C1 segment of cervical spinal cord (tissue), 14 donors: ENCODE measurements at regions not wholly inside any gene's neighbourhood (a gene's known extent, or its start where the extent isn't known, plus 50 kb on each side); places are given as distances from the start of the nearest gene placed in this dataset.

ENCODE experiments used
- DNase-seq, 14 donors: peaks; one replicate each; lab custom pipeline; 2025; lab: John Stamatoyannopoulos, UW

- no peak for DNase-seq
Measured at GRCh38 chr2:59744436-59744835, 809.0 kb downstream of the BCL11A start.

DNA sequence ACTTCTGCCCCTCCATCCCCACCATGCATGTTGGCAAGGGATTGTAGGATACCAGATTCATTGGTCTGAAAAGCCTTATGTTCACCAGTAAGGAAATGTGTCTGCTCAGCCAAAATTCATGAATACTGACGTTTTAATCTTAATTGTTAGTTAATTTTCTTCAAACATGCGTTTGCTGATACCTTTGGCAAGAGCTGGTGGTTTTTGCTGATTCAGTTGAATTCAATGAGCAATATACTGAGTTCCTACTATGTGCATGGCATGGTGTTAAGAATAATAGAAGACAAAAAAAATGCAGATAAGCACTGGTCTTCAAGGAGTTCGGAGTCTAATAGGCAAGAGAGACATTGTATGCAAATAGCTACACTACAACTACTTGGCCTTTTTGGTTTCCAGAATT, 811.6 kb downstream of the BCL11A start:
- DNase-seq = no peak

DNA sequence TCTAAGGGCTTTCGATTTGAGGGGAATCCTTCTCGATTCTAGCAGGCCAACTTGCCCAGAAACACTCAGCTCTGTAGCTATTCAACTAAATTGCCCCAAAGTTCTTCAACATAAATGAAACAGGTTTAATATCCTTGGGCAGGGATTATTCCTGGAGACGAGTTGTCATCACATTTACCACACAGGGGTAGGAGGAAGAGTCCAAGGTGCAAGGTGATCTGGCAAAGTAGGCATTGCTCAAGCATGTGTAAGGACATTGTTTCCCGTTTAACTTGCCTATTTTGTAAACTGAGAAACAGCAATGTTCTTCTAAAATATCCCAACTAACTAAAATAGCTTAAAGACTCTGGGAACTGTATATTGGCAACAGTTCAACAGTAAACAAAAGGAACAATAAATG, 814.3 kb downstream of the BCL11A start:
- DNase-seq = no peak

DNA sequence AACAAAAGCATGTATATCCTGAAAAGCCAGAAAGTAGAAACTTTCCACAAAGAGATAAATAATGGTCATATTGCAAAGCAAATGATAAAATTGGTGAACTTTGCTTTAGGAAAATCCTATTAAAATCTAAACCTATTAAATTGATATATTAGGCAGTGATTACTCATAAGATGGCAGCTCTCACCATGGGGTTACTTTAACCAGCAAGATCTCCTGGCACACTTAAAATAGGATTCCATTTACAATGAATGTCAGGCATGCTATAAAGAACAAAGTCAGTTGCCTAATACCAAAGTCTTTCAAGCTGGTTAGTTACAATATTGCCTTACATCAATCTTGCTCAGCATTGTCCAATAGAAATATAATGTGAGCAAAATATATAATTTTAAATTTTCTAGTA, 816.2 kb downstream of the BCL11A start:
- DNase-seq = no peak

GRCh38 chr2:59734743-59735142, 818.7 kb downstream of the BCL11A start:
- DNase-seq = no peak

- DNase-seq = no peak
Measured at GRCh38 chr2:59733970-59734369, 819.5 kb downstream of the BCL11A start.

- DNase-seq = no peak
Measured at GRCh38 chr2:59733567-59733930, 819.9 kb downstream of the BCL11A start.

DNA sequence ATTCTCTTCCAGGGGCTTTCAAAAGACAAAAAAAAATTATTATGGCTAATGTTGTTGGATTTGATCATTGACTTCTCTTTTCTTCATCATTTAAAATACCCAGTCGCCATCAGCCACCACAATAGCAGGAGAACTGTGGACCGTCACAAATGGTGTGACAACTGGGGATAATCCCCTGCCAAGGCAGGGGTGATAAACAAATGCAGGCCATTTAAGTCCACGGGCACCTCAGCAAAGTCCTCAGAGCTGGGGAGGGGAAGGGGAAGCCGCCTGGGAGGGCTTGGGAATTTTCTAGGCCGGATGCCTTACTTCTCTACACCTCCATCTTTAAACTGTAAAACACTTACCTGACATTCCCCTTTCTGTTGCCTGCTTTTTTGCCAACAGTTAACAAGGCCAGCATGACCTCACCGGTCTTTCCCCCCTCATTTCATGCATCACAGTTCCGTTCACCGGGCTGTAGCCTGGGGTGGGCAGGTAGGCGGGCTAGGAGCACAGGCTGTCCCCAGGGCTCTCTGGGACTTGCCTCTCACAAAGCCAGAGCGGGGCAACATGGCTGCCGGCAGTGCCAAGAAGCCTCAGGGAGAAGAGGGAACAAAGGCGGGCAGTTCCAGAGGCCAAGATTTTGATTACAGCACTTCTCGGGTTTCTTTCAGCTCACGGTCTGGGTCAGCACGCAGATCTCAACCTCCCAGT, 820.4 kb downstream of the BCL11A start:
- no peak for DNase-seq

DNA sequence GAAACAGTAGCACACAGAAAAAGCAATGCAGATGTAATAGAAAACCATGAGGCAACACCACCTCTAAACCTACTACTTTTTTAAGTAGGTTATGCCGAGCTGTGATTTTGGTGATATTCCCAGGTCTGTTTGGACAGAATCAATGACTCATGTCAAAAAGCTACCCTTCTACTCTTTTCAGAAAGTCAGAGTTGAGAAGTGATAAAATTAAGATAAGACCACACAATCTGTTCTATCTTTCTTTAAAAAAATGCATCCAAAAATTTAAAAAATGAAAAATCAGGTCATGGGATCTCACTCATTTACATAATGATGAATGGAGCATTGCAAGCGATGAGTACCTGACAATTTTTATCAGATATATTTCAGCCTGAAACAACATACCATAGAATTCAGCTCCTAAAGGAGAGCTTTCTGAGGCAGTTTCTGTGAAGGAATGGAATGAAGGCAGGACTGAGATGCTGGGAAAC, 826.3 kb downstream of the BCL11A start:
- no peak for DNase-seq

GRCh38 chr2:59726228-59727120, 827.0 kb downstream of the BCL11A start:
- no peak for DNase-seq

GRCh38 chr2:59724746-59725145, 828.7 kb downstream of the BCL11A start:
- no peak for DNase-seq

- DNase-seq = no peak
Measured at GRCh38 chr2:59720296-59720866, 833.1 kb downstream of the BCL11A start.

DNA sequence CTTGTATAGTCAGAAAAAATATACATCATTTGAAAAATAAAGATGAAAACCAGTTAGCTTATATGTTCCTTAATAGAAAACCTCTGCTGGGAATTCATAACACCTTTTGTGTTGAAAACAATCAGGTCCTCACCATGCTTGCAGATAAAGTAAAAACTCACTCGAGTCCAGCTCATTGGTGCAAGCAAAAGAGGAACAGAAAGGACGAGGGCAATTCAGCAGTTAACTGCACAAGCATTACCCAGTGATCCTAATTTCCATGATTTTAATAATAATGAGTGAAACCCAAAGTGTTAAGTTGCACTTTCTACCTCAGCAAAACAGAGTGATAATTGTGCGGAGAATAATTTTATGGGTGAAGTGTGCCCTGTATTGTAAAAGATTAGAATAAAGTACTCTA, 839.9 kb downstream of the BCL11A start:
- DNase-seq = no peak

GRCh38 chr2:59711121-59711520, 842.3 kb downstream of the BCL11A start:
- DNase-seq = no peak

- DNase-seq = no peak
Measured at GRCh38 chr2:59706729-59707128, 846.7 kb downstream of the BCL11A start.

DNA sequence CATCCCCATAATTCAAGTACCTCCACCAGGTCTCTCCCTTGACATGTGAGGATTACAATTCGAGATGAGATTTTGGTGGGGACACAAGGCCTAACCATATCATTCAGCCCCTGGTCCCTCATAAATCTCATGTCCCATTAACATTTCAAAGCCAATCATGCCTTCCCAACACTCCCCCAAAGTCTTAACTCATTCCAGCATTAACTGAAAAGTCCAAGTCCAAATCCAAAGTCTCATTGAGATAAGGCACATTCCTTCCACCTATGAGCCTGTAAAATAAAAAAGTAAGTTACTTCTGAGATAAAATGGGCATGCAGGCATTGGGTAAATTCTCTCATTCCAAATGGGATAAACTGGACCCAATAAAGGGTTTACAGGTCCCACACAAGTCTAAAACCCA, 849.7 kb downstream of the BCL11A start:
- no peak for DNase-seq

GRCh38 chr2:59702026-59702425, 851.4 kb downstream of the BCL11A start:
- no peak for DNase-seq

GRCh38 chr2:59701271-59701994, 852.0 kb downstream of the BCL11A start:
- no peak for DNase-seq

GRCh38 chr2:59694176-59694575, 859.3 kb downstream of the BCL11A start:
- no peak for DNase-seq

DNA sequence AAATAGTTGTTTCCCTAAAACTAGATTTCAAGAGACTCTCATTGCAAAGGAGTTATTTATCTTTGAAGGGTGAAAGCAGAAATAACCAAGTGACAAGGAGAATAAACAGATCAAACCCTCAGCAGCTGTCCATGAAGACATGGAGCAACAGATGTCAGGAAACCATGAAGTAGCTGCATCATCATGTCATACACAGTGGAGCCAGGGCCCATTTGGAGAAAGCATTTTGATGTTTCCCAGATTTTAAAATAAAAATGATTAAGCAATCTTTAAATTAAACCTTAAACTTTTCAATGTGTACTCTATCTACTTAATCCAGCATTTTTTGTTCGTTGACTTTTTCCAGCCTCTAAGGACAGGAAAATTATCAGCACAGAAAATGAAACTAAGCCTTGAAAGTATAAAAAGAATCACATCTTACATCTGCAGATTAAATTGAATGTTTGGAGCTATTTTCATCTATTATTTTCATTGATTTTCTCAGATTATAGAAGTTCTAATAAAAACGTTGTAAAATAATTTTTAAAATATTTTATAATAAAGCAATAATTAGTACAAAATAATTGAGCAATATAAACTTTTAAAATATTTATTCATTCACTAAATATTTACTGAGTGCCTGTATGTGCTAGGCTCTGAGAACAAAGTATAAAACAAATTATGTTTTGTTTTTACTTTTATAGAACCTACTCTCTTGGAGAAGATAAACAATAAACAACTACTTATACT, 860.1 kb downstream of the BCL11A start:
- DNase-seq = no peak

DNA sequence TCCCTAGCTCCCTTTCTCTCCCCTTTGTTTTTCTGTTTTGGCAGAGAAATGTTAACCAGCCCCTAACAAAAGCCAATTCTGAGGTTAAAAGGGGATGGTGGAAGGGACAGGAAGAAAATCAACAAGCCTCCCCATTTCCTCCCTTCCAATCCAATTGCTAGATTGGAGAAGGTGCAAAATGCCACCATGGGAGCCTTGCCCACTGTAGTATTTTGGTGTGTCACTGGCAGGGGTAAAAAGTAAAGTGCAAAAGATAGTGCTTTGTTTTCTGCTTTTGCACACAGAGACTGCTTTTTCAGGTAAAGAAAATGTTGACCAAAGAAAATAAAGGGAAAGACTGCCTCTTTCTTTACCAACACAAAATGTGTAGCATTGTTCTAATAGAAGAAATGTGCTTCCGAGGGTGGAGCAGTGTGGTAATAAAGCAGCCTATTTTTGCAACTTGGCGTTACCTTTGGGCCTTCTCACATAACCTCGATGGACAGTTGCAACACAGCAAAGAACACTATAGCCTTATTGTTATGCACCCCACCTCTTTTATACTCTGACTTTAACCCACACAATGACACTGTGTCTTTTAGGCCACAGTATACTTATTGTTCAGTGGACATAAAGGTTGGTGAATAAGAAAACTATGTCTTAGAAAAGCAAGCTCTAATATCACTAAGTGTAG, 861.8 kb downstream of the BCL11A start:
- no peak for DNase-seq
